GM12878 (cell line): ENCODE measurements at regions not wholly inside any gene's neighbourhood (a gene's known extent, or its start where the extent isn't known, plus 50 kb on each side); places are given as distances from the start of the nearest gene placed in this dataset.

Source experiments
- POLR2A ChIP-seq: IDR thresholded peaks from 2 replicates; pipeline ENCODE4 v1.6.1; 2011; ENCODE audit warnings: low read depth, mild to moderate bottlenecking, low read length
- SIN3A ChIP-seq: IDR thresholded peaks from 2 replicates; pipeline ENCODE4 v1.6.1; 2012; ENCODE audit warnings: low read depth, low read length, improper control_type of control experiment

DNA sequence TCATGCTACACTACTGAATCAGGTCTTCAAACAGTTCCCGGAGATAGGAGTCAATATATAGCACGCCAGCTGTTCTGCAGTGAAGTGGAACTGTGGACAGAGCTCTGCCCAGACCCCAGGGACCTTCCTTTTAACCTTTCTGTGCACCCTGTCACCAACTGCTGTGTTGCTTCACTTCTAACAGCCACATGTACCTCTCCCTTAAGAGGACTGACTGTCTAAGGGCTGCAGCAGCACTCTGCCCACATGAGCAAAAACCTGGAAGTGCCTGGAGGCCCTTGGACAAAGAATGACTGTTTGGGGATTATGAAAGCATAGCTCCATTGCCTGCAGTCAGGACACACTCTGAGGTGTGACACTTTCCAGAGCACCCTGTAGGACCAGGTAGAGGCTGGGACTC lies 88.3 kb upstream of the CTNNB1 start:
- no peak for TF ChIP-seq SIN3A
- TF ChIP-seq POLR2A, result no peak
